ENCODE measurements at regions not wholly inside any gene's neighbourhood (a gene's known extent, or its start where the extent isn't known, plus 50 kb on each side); places are given as distances from the start of the nearest gene placed in this dataset.
"Not testable (repeated sequence)": the region's sequence is repeated elsewhere in the genome, so short reads cannot be mapped to it uniquely, and the experiment has no call there.

GRCh38 chr13:110010404-110011138 lies 224.2 kb upstream of the IRS2 start:
- Histone ChIP-seq H3K36me3 (replicated peaks) (no peaks in the 10 kb centered on the region), H3K9me3 (no peaks in the 10 kb centered on the region), H3K4me3 (no peak overlapping the region), H3K4me1 (no peaks in the 10 kb centered on the region), H3K27me3 (ENCODE audit: low read depth) (no peaks in the 10 kb centered on the region)
- in situ Hi-C loops (cut with MboI; ENCODE audit: low sequenced_read_pairs): no loop called here
- no peak for DNase-seq (ENCODE audit: low spot score in 2 of 2)

- H3K36me3 ChIP-seq (replicated peaks): no peaks in the 10 kb centered on the region
- H3K4me3 ChIP-seq: no peak overlapping the region
- in situ Hi-C loops (cut with MboI; ENCODE audit: low sequenced_read_pairs): no loop called here
- no peak for DNase-seq (ENCODE audit: low spot score in 2 of 2)
- H3K27me3 ChIP-seq (ENCODE audit: low read depth): no peaks in the 10 kb centered on the region
- no peaks in the 10 kb centered on the region for H3K9me3 ChIP-seq
- H3K4me1 ChIP-seq: no peaks in the 10 kb centered on the region
These were observed 222.4 kb upstream of the IRS2 start for GRCh38 chr13:110008816-110009215.

- no peaks in the 10 kb centered on the region for H3K27me3 ChIP-seq (ENCODE audit: low read depth)
These were observed 219.9 kb upstream of the IRS2 start for GRCh38 chr13:110006304-110006703.

GRCh38 chr13:110005563-110005962 lies 219.2 kb upstream of the IRS2 start:
- DNase-seq (ENCODE audit: low spot score in 2 of 2): no peak

More at GRCh38 chr13:110006304-110006703, 219.9 kb upstream of the IRS2 start:
- H3K9me3 ChIP-seq: no peaks in the 10 kb centered on the region
- no peaks in the 10 kb centered on the region for H3K36me3 ChIP-seq (replicated peaks)
- in situ Hi-C loops (cut with MboI; ENCODE audit: low sequenced_read_pairs): no loop called here
- H3K4me1 ChIP-seq: no peaks in the 10 kb centered on the region
- DNase-seq (ENCODE audit: low spot score in 2 of 2): no peak
- H3K4me3 ChIP-seq: no peak overlapping the region

GRCh38 chr13:110004814-110005213 lies 218.4 kb upstream of the IRS2 start:
- no peaks in the 10 kb centered on the region for H3K4me1 ChIP-seq
- DNase-seq (ENCODE audit: low spot score in 2 of 2): no peak
- H3K4me3 ChIP-seq: no peak overlapping the region
- no peaks in the 10 kb centered on the region for H3K9me3 ChIP-seq
- in situ Hi-C loops (cut with MboI; ENCODE audit: low sequenced_read_pairs): no loop called here
- no peaks in the 10 kb centered on the region for H3K27me3 ChIP-seq (ENCODE audit: low read depth)
- no peaks in the 10 kb centered on the region for H3K36me3 ChIP-seq (replicated peaks)

More at GRCh38 chr13:110005563-110005962, 219.2 kb upstream of the IRS2 start:
- Histone ChIP-seq H3K4me3 (no peak overlapping the region), H3K27me3 (ENCODE audit: low read depth) (no peaks in the 10 kb centered on the region), H3K36me3 (replicated peaks) (no peaks in the 10 kb centered on the region), H3K9me3 (no peaks in the 10 kb centered on the region), H3K4me1 (no peaks in the 10 kb centered on the region)
- in situ Hi-C loops (cut with MboI; ENCODE audit: low sequenced_read_pairs): no loop called here

- Histone ChIP-seq H3K4me1 (no peaks in the 10 kb centered on the region), H3K27me3 (ENCODE audit: low read depth) (no peaks in the 10 kb centered on the region), H3K36me3 (replicated peaks) (no peaks in the 10 kb centered on the region), H3K4me3 (no peak overlapping the region), H3K9me3 (no peaks in the 10 kb centered on the region)
- DNase-seq (ENCODE audit: low spot score in 2 of 2): no peak
- in situ Hi-C loops (cut with MboI; ENCODE audit: low sequenced_read_pairs): no loop called here
These were observed 215.4 kb upstream of the IRS2 start for GRCh38 chr13:110001670-110002275.

- no peaks in the 10 kb centered on the region for H3K36me3 ChIP-seq (replicated peaks)
- in situ Hi-C loops (cut with MboI; ENCODE audit: low sequenced_read_pairs): no loop called here
- H3K27me3 ChIP-seq (ENCODE audit: low read depth): no peaks in the 10 kb centered on the region
- no peaks in the 10 kb centered on the region for H3K4me1 ChIP-seq
- no peaks in the 10 kb centered on the region for H3K9me3 ChIP-seq
- DNase-seq (ENCODE audit: low spot score in 2 of 2): no peak
- H3K4me3 ChIP-seq: no peak overlapping the region
These were observed 214.4 kb upstream of the IRS2 start for GRCh38 chr13:110000534-110001345.

- in situ Hi-C loops (cut with MboI; ENCODE audit: low sequenced_read_pairs): no loop called here
- no peak for DNase-seq (ENCODE audit: low spot score in 2 of 2)
- no peaks in the 10 kb centered on the region for H3K4me1 ChIP-seq
These were observed 213.5 kb upstream of the IRS2 start for GRCh38 chr13:109999659-110000533.

GRCh38 chr13:109998684-109999533 lies 212.5 kb upstream of the IRS2 start:
- H3K9me3 ChIP-seq: no peaks in the 10 kb centered on the region
- H3K36me3 ChIP-seq (replicated peaks): no peaks in the 10 kb centered on the region
- no peaks in the 10 kb centered on the region for H3K27me3 ChIP-seq (ENCODE audit: low read depth)
- no peaks in the 10 kb centered on the region for H3K4me1 ChIP-seq
- DNase-seq (ENCODE audit: low spot score in 2 of 2): no peak
- in situ Hi-C loops (cut with MboI; ENCODE audit: low sequenced_read_pairs): no loop called here
- H3K4me3 ChIP-seq: no peak overlapping the region

More at GRCh38 chr13:109999659-110000533, 213.5 kb upstream of the IRS2 start:
- no peaks in the 10 kb centered on the region for H3K27me3 ChIP-seq (ENCODE audit: low read depth)
- H3K9me3 ChIP-seq: no peaks in the 10 kb centered on the region
- H3K36me3 ChIP-seq (replicated peaks): no peaks in the 10 kb centered on the region
- H3K4me3 ChIP-seq: no peak overlapping the region

- no peaks in the 10 kb centered on the region for H3K36me3 ChIP-seq (replicated peaks)
- no peaks in the 10 kb centered on the region for H3K27me3 ChIP-seq (ENCODE audit: low read depth)
- no peak overlapping the region for H3K4me3 ChIP-seq
- no peaks in the 10 kb centered on the region for H3K4me1 ChIP-seq
- no peaks in the 10 kb centered on the region for H3K9me3 ChIP-seq
- DNase-seq (ENCODE audit: low spot score in 2 of 2): no peak
- in situ Hi-C loops (cut with MboI; ENCODE audit: low sequenced_read_pairs): no loop called here
These were observed 211.7 kb upstream of the IRS2 start for GRCh38 chr13:109998037-109998436.

GRCh38 chr13:109997056-109997595 lies 210.7 kb upstream of the IRS2 start:
- DNase-seq (ENCODE audit: low spot score in 2 of 2); H3K9me3 ChIP-seq; in situ Hi-C loops (cut with MboI; ENCODE audit: low sequenced_read_pairs); H3K4me1 ChIP-seq; H3K27me3 ChIP-seq (ENCODE audit: low read depth); H3K36me3 ChIP-seq (replicated peaks); H3K4me3 ChIP-seq: not testable (repeated sequence)

GRCh38 chr13:109996404-109996960 lies 210.1 kb upstream of the IRS2 start:
- H3K9me3 ChIP-seq: no peaks in the 10 kb centered on the region
- no peak for DNase-seq (ENCODE audit: low spot score in 2 of 2)
- H3K4me3 ChIP-seq: no peak overlapping the region
- H3K27me3 ChIP-seq (ENCODE audit: low read depth): no peaks in the 10 kb centered on the region
- in situ Hi-C loops (cut with MboI; ENCODE audit: low sequenced_read_pairs): no loop called here
- no peaks in the 10 kb centered on the region for H3K36me3 ChIP-seq (replicated peaks)
- no peaks in the 10 kb centered on the region for H3K4me1 ChIP-seq

Data from HAP-1 (cell line).